Islet of Langerhans (tissue), 1 donor: ENCODE measurements at regions not wholly inside any gene's neighbourhood (a gene's known extent, or its start where the extent isn't known, plus 50 kb on each side); places are given as distances from the start of the nearest gene placed in this dataset.
"Not testable (repeated sequence)": the region's sequence is repeated elsewhere in the genome, so short reads cannot be mapped to it uniquely, and the experiment has no call there.

ENCODE experiments used
- FAIRE-seq: peaks from one replicate; lab custom pipeline; 2011; peaks lifted over from hg19 to GRCh38; lab: Jason Lieb, UNC

- no peak for FAIRE-seq
These were observed 113.4 kb downstream of the FAM50B start for GRCh38 chr6:3962291-3963280.

GRCh38 chr6:3963426-3963825, 114.3 kb downstream of the FAM50B start:
- no peak for FAIRE-seq

- no peak for FAIRE-seq
These were observed 113.7 kb downstream of the FAM217A start for GRCh38 chr6:3965071-3965718.

- FAIRE-seq = no peak
These were observed 112.5 kb downstream of the FAM217A start for GRCh38 chr6:3966426-3966825.

GRCh38 chr6:3970097-3970496, 108.8 kb downstream of the FAM217A start:
- no peak for FAIRE-seq

GRCh38 chr6:3973152-3973551, 105.8 kb downstream of the FAM217A start:
- not testable (repeated sequence) for FAIRE-seq

- no peak for FAIRE-seq
These were observed 100.8 kb downstream of the FAM217A start for GRCh38 chr6:3977875-3978711.

GRCh38 chr6:3978966-3979365, 100.0 kb downstream of the FAM217A start:
- FAIRE-seq = not testable (repeated sequence)

GRCh38 chr6:3981917-3982316, 97.0 kb downstream of the FAM217A start:
- no peak for FAIRE-seq

- FAIRE-seq = no peak
These were observed 95.2 kb downstream of the FAM217A start for GRCh38 chr6:3983778-3984177.

GRCh38 chr6:3984494-3984893, 94.4 kb downstream of the FAM217A start:
- no peak for FAIRE-seq

- no peak for FAIRE-seq
These were observed 92.7 kb downstream of the FAM217A start for GRCh38 chr6:3986241-3986640.

GRCh38 chr6:3987053-3987452, 91.9 kb downstream of the FAM217A start:
- no peak for FAIRE-seq

- no peak for FAIRE-seq
These were observed 91.4 kb downstream of the FAM217A start for GRCh38 chr6:3987576-3987975.

- FAIRE-seq = no peak
These were observed 88.0 kb downstream of the FAM217A start for GRCh38 chr6:3990692-3991491.

GRCh38 chr6:3991941-3992340, 87.0 kb downstream of the FAM217A start:
- FAIRE-seq = no peak

- no peak for FAIRE-seq
These were observed 82.6 kb downstream of the FAM217A start for GRCh38 chr6:3996349-3996748.

GRCh38 chr6:3997177-3997770, 81.7 kb downstream of the FAM217A start:
- peak; percentile 5 for FAIRE-seq

- no peak for FAIRE-seq
These were observed 78.9 kb downstream of the FAM217A start for GRCh38 chr6:3999800-4000661.

GRCh38 chr6:4004249-4004648, 74.7 kb downstream of the FAM217A start:
- no peak for FAIRE-seq
